ENCODE measurements at regions not wholly inside any gene's neighbourhood (a gene's known extent, or its start where the extent isn't known, plus 50 kb on each side); places are given as distances from the start of the nearest gene placed in this dataset.

DNA sequence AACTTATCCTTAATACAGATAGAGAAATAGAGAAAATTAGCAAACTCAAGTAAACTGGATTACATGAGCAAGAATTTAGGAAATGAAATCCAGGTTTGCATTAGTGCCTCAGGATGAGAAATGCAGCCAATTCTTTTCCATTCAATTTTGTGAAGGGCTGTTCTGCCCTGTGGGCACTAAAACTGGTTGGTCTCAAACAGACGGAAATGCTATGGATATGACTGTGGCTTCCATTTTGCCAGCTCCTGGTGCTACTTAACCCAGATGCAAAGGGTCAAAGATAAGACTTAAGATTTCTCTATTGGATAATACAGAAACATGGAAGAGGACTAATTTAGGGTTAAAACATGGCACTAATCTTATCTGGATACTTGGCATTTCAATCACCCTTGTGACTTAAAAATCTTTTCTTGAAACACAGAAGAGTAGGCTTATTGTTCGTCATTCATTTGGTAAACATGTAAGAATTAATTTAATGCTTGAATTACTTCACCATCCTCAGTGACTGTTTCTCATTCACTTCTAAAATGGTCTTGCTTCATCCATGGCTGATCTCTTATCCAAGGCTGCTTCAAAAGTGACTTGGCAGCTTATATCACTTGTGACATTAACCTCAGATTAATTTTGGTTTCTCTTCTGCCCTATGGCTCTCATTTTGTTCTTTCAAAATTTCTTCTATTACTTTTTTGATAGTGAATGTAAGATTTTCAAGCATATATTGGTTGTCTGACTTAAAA is 1008.7 kb downstream of the GLUD2 start:
- TF ChIP-seq TAF1 (IDR thresholded peaks at IDR 0.05; ENCODE audit: borderline replicate concordance, insufficient read depth, low read length): no peak
- no peak for TF ChIP-seq SIN3A (IDR thresholded peaks at IDR 0.05; ENCODE audit: borderline replicate concordance, insufficient read depth, low read length)
- no peak for TF ChIP-seq POLR2AphosphoS5 (IDR thresholded peaks at IDR 0.05; ENCODE audit: low read depth, low read length)
- TF ChIP-seq, protein P1, sequence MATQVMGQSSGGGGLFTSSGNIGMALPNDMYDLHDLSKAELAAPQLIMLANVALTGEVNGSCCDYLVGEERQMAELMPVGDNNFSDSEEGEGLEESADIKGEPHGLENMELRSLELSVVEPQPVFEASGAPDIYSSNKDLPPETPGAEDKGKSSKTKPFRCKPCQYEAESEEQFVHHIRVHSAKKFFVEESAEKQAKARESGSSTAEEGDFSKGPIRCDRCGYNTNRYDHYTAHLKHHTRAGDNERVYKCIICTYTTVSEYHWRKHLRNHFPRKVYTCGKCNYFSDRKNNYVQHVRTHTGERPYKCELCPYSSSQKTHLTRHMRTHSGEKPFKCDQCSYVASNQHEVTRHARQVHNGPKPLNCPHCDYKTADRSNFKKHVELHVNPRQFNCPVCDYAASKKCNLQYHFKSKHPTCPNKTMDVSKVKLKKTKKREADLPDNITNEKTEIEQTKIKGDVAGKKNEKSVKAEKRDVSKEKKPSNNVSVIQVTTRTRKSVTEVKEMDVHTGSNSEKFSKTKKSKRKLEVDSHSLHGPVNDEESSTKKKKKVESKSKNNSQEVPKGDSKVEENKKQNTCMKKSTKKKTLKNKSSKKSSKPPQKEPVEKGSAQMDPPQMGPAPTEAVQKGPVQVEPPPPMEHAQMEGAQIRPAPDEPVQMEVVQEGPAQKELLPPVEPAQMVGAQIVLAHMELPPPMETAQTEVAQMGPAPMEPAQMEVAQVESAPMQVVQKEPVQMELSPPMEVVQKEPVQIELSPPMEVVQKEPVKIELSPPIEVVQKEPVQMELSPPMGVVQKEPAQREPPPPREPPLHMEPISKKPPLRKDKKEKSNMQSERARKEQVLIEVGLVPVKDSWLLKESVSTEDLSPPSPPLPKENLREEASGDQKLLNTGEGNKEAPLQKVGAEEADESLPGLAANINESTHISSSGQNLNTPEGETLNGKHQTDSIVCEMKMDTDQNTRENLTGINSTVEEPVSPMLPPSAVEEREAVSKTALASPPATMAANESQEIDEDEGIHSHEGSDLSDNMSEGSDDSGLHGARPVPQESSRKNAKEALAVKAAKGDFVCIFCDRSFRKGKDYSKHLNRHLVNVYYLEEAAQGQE (IDR thresholded peaks at IDR 0.05; ENCODE audit: insufficient read depth in 1 of 2, low read depth in 2 of 2, low read length in 2 of 2): no peak

DNA sequence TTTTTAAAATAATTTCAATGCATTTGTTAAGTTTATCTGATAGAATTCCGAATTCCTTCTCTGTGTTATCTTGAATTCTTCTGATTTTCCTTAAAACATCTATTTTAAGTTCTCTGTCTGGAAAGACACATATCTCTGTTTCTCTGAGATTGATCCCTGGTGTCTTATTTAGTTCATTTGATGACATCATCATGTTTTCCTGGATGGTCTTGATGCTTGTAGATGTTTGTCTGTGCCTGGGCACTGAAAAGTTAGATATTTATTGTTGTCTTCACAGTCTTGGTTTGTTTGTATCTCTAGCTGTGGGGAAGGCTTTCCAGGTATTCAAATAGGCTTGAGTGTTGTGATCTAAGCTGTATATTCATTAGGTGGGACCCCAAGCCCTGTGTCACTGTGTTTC is 1028.8 kb downstream of the GLUD2 start:
- TF ChIP-seq POLR2AphosphoS5 (IDR thresholded peaks at IDR 0.05; ENCODE audit: low read depth, low read length) (no peak), TAF1 (IDR thresholded peaks at IDR 0.05; ENCODE audit: borderline replicate concordance, insufficient read depth, low read length) (no peak), SIN3A (IDR thresholded peaks at IDR 0.05; ENCODE audit: borderline replicate concordance, insufficient read depth, low read length) (no peak), FOXP2 (optimal IDR thresholded peaks at IDR 0.05; ENCODE audit: borderline replicate concordance, extremely low read depth, extremely low read length, insufficient read depth) (no peak)

DNA sequence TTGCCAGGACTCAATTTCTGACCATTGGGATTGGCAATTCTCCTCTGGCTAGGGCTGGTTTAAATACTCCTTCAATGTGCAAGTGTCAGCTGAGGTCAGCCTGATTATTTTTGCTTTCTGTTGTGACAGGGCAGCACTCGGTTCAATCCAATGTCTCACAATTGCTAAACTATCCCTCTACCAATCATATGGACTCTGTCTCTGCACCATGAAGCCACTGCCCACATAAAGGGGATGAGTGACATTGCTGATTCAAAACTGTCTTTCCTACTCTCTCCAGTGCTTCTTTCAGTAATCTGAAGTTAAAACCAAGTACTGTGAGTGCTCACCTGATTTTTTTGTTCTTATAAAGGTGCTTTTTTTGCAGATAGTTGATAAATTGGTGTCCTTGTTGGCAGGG is 1030.7 kb downstream of the GLUD2 start:
- TF ChIP-seq, protein P1 (IDR thresholded peaks at IDR 0.05; ENCODE audit: insufficient read depth in 1 of 2, low read depth in 2 of 2, low read length in 2 of 2): no peak
- TF ChIP-seq TAF1 (IDR thresholded peaks at IDR 0.05; ENCODE audit: borderline replicate concordance, insufficient read depth, low read length) (no peak), POLR2AphosphoS5 (IDR thresholded peaks at IDR 0.05; ENCODE audit: low read depth, low read length) (no peak), SIN3A (IDR thresholded peaks at IDR 0.05; ENCODE audit: borderline replicate concordance, insufficient read depth, low read length) (no peak), FOXP2 (optimal IDR thresholded peaks at IDR 0.05; ENCODE audit: borderline replicate concordance, extremely low read depth, extremely low read length, insufficient read depth) (no peak)

DNA sequence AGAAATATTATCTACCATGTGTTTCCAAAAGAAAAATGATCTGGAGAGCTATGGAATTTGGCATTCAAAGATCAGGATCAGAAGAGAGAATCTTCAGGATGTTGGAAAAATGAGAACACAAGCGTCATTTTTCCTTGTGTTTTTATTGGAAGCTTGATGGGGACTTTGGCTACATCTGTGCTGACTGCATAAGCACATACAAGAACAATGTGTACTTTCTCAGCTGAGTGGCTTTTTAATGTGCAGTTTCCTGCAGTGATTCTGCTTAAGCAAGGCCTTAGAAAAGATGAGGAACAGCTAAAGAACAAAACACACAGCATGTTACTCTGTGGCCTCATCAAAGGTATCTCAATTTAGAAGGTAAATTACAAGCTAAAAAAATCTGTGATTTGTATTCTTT is 1039.9 kb downstream of the GLUD2 start:
- TF ChIP-seq FOXP2 (optimal IDR thresholded peaks at IDR 0.05; ENCODE audit: borderline replicate concordance, extremely low read depth, extremely low read length, insufficient read depth) (no peak), POLR2AphosphoS5 (IDR thresholded peaks at IDR 0.05; ENCODE audit: low read depth, low read length) (no peak), SIN3A (IDR thresholded peaks at IDR 0.05; ENCODE audit: borderline replicate concordance, insufficient read depth, low read length) (no peak), TAF1 (IDR thresholded peaks at IDR 0.05; ENCODE audit: borderline replicate concordance, insufficient read depth, low read length) (no peak)
- TF ChIP-seq, protein P1 (IDR thresholded peaks at IDR 0.05; ENCODE audit: insufficient read depth in 1 of 2, low read depth in 2 of 2, low read length in 2 of 2): no peak

DNA sequence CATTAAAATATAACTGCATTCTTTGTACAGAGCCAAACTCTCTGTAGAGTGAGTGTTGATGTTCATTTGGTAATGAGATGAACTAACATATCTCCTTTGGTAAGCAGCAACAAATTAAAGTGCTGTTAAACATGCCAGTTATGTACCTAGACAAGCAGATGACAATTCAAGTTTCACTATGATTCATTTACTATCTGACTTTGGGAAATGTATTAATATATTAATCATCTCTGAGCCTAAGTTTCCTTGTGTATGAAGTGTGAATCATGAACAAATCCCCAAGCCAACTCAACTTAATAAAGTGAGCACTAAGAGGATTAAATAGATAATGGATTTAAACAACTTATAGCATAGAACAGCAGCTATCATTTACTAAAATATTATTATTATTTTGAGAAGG is 1044.2 kb downstream of the GLUD2 start:
- no peak for TF ChIP-seq SIN3A (IDR thresholded peaks at IDR 0.05; ENCODE audit: borderline replicate concordance, insufficient read depth, low read length)
- TF ChIP-seq TAF1 (IDR thresholded peaks at IDR 0.05; ENCODE audit: borderline replicate concordance, insufficient read depth, low read length): no peak

DNA sequence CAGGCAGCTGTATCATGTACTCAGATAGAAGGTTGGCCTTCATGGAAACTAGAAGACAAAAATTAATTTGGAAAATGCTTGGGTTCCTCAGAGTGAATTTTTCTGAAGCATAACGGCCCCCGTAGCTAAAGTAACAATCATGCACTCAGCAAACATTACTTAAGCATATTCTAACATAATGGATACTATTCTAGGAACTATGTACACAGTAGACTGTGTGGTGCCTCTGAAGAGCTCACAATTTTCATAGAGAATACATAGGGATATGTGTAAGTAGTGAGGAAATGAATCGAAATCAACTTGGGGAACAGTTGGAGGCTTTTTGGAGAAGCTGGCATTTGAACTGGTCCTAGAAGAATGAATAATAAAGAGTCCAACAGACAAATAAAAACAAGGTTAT is 1045.0 kb downstream of the GLUD2 start:
- TF ChIP-seq SIN3A (IDR thresholded peaks at IDR 0.05; ENCODE audit: borderline replicate concordance, insufficient read depth, low read length) (no peak), FOXP2 (optimal IDR thresholded peaks at IDR 0.05; ENCODE audit: borderline replicate concordance, extremely low read depth, extremely low read length, insufficient read depth) (no peak), TAF1 (IDR thresholded peaks at IDR 0.05; ENCODE audit: borderline replicate concordance, insufficient read depth, low read length) (no peak)

All from PFSK-1 (cell line).